ENCODE measurements at regions not wholly inside any gene's neighbourhood (a gene's known extent, or its start where the extent isn't known, plus 50 kb on each side); places are given as distances from the start of the nearest gene placed in this dataset.

GRCh38 chr5:13606051-13606450, 338.4 kb downstream of the DNAH5 start:
- H3K14ac ChIP-seq (ENCODE audit: insufficient read depth, low read length), result no peak overlapping the region
- no peaks in the 10 kb centered on the region for H3K79me2 ChIP-seq (ENCODE audit: insufficient read depth, low read length)
- H2BK20ac ChIP-seq (ENCODE audit: low read depth, low read length, poor library complexity, severe bottlenecking), result no peak overlapping the region
- Mint-ChIP-seq H3K4me1 (no peaks in the 10 kb centered on the region), H3K4me3 (no peak overlapping the region), H3K36me3 (ENCODE audit: insufficient read depth in 1 of 3, low read depth in 3 of 3) (no peaks in the 10 kb centered on the region), H3K27me3 (ENCODE audit: low read depth) (no peaks in the 10 kb centered on the region), H3K9me3 (no peaks in the 10 kb centered on the region), H3K27ac (no peak overlapping the region)
- no peak overlapping the region for H3K56ac ChIP-seq (ENCODE audit: insufficient read length, low read depth, low read length)
- H3K23me2 ChIP-seq (ENCODE audit: insufficient read length, low read depth, low read length, poor library complexity, severe bottlenecking), result no peaks in the 10 kb centered on the region
- no peak overlapping the region for H3K23ac ChIP-seq (ENCODE audit: insufficient read length, low read depth, low read length)
- no peak overlapping the region for H4K5ac ChIP-seq (ENCODE audit: insufficient read length, low read depth, low read length)
- H3K4me2 ChIP-seq (ENCODE audit: insufficient read depth, insufficient read length, low read length), result no peak overlapping the region
- H3K79me1 ChIP-seq (ENCODE audit: insufficient read depth, low read depth, low read length, poor library complexity, severe bottlenecking), result no peaks in the 10 kb centered on the region
- DNase-seq, result no peak
- no peak overlapping the region for H3K27ac ChIP-seq (ENCODE audit: insufficient read length, low read depth, low read length)
- H3K18ac ChIP-seq (ENCODE audit: insufficient read length, low read depth, low read length), result no peak overlapping the region
- H3K4ac ChIP-seq (ENCODE audit: low read depth, low read length), result no peak overlapping the region
- no peaks in the 10 kb centered on the region for H3K4me1 ChIP-seq (ENCODE audit: insufficient read depth, low read length)
- H3K9ac ChIP-seq (ENCODE audit: extremely low read depth, insufficient read length, low read length), result no peak overlapping the region
- H3T11ph ChIP-seq (ENCODE audit: low read length), result no peak overlapping the region
- TF ChIP-seq CTCF (conservative IDR thresholded peaks at IDR 0.05), result no peak
- H2BK15ac ChIP-seq (ENCODE audit: low read depth, low read length), result no peak overlapping the region
- no peak overlapping the region for H2BK12ac ChIP-seq (ENCODE audit: insufficient read length, low read depth, low read length)
- H3K9me3 ChIP-seq (ENCODE audit: control insufficient read depth, low read depth, low read length), result no peaks in the 10 kb centered on the region
- H2AK5ac ChIP-seq (ENCODE audit: insufficient read length, low read length), result no peak overlapping the region
- no peaks in the 10 kb centered on the region for H4K20me1 ChIP-seq (ENCODE audit: control insufficient read depth, insufficient read depth, insufficient read length)
- WGBS (ENCODE audit: extremely low coverage, insufficient read length, low lambda C conversion rate), result no CpG with 5 or more reads among the region's 1 CpG
- H2BK5ac ChIP-seq (ENCODE audit: insufficient read length, low read length), result no peak overlapping the region
- no peak overlapping the region for H4K91ac ChIP-seq (ENCODE audit: insufficient read length, low read depth, low read length)
- H2BK120ac ChIP-seq (ENCODE audit: low read depth, low read length, poor library complexity, severe bottlenecking), result no peak overlapping the region
- no peak overlapping the region for H2AFZ ChIP-seq (ENCODE audit: low read length)
- H4K8ac ChIP-seq (replicated peaks; ENCODE audit: insufficient read length, low read depth, low read length), result no peak overlapping the region
- H3K27me3 ChIP-seq (ENCODE audit: insufficient read depth, low read length), result no peaks in the 10 kb centered on the region
